HG03575 (cell line): ENCODE measurements at regions not wholly inside any gene's neighbourhood (a gene's known extent, or its start where the extent isn't known, plus 50 kb on each side); places are given as distances from the start of the nearest gene placed in this dataset.
"Not testable (repeated sequence)": the region's sequence is repeated elsewhere in the genome, so short reads cannot be mapped to it uniquely, and the experiment has no call there.

ENCODE experiments used
- ATAC-seq: cut with Tn5 transposase; IDR thresholded peaks from one replicate; pipeline ENCODE4 v1.9.1; 2021; ENCODE audit not compliant: unreplicated experiment, insufficient number of reproducible peaks, low FRiP score; ENCODE audit errors: extremely low read depth

GRCh38 chr4:37771771-37772170 lies 54.7 kb upstream of the PGM2 start:
- ATAC-seq, result no peak

DNA sequence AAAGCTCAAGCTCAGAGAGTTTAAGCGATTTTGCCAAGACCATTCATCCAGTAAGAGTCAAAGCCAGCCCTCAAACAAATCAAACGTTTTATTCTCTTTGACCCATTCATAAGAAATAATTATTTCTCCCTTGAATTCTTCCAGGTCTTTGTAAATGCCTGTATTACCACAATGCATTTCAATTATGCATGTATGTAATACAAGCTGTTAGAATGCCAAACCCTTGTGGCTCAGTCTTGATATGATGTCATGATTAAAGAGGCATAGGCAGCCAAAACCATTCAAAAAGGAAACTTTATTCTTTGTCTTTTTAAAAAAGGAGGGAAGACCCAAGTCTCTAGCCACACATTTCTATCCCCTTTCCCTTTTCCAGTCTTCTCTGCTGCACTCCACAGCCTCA lies 56.5 kb upstream of the PGM2 start:
- ATAC-seq, result no peak

DNA sequence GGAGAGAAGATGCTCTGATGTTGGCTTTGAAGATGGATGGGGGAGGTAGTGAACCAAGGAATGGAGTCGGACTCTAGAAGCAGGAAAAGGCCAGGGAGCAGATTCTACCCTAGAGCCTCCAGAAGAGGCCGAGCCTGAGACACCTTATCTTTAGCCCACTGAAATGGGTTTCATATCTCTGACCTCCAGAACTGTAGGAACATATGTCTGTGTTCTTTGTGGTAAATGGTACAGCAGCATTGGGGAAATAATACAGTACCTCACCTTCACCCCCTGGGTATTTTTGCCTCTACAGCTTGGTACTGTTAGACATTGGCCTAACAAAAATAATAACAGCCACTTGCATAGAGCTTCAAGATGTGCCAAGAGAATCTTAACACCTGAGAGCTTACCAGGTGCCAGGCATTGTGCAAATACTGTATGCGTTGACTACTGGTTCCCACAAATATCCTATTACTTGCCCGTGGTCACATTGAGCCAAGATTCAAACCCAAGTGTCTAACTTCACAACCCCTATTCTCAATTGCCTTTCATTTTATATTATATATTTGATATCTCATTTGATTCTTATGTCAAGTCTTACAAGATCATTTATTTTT lies 57.0 kb upstream of the PGM2 start:
- no peak for ATAC-seq

DNA sequence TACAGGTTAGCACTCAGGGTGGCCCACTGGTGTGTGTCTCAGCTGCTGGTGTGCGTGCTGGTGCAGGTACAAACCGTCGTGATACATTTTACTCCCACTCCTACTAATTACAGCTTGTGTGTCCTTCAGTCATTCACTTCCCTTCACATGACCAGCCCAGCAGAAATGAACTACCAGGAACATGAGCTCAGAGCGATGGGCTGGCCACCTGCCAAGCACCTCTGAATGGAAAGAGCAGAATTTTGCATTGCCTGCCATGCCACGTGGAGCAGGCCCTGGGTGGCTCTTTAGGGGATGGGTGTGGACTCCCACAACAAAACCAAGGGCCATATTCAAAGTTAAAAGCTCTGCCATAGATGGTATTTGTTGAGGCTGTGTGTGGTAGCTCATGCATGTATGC lies 58.9 kb upstream of the PGM2 start:
- ATAC-seq, result no peak

DNA sequence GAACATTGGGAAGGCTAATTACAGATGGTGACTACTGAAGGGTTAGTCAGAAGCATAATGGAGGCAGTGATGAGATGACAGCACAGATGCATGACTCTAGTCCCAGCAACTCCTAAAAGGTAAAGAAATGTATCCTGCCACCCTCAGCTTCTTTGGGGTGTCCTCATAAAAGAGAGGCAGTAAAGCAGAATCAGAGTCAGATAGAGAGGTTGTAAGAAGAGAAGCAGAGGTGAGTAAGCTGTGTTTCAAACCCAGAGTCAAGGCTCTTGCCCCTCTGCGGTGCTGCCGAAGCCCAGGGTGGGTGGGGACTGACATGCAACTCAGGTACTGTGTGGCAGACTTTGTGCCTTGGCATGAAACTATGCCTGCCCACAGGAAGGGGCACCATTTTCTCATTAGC lies 59.5 kb upstream of the PGM2 start:
- no peak for ATAC-seq

DNA sequence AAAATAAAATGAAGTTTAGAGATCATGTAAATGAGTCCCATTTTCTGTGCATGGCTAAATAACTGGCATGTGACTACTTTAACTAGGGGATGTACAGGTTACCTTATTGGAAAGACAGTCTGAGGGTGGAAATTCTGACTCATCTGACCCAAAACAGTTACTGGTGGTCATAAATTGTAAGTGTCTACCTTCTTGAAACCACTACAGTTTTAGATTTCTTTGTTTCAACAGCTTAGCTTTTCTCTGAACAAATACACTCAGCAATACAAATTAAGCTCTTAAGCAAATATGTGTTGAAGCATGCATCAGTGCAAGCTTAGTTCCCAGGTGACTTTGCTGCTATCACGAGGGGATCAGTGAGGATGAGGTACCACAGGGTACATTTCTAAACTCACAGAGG lies 60.7 kb upstream of the PGM2 start:
- peak; percentile 53 for ATAC-seq

DNA sequence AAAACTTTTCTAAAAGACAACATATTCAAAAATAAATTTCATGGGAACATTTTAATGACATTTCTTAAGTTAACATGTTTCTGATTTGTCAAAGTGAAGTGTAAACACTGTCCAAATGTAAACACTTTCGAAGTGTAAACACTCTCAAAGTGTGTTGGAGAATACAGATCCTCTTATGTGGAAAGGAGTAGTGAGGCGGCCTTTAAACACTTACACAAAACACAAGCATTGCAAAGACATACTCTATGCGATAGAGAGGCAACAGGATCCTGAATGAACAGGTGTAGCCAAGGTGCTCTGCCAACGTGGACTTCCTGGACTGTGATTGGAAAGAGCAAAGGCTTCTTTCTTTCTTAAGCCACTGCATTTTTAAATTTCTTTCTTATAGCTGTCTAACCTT lies 62.7 kb upstream of the PGM2 start:
- ATAC-seq, result no peak

DNA sequence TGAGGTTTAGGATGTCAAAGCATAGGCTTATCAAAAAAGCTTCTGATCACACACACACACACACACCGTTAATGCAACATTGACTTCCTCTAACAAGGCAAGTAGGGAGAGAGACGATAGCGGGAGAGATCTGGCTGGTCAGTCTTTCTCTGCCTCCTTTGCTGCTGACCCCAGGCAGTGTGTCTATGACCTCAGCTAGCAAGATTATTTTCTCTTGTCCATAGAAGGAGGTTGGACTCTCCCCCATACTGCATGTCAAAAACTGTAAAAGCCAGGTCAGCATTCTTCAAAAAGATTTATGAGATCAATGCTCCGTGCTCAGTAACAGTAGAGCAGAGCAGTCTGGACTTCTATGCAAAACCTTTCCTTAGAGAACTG lies 63.5 kb upstream of the PGM2 start:
- no peak for ATAC-seq

- ATAC-seq, result no peak
Observed at GRCh38 chr4:37762294-37762990, 64.0 kb upstream of the PGM2 start.

DNA sequence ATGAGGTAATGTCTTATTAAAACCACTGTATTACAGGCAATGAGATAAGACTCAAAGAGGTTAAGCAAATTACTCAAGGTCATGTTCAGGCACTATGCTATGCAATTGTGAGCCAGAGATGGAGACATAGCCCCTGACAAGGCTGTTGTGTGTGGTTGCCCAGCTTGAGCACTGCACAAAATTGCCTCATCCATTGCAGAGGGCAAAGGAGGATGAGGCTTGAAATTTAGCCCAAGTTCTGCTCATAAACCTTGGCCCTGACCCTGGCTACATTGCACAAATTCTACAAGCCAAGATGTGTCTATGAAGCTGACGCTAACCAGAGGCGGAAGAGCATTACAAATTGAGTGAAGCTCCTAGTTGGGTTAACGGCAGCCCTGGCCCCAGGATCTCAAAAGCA lies 65.6 kb upstream of the PGM2 start:
- ATAC-seq, result no peak

GRCh38 chr4:37759833-37760232 lies 66.7 kb upstream of the PGM2 start:
- no peak for ATAC-seq

GRCh38 chr4:37758226-37758625 lies 68.3 kb upstream of the PGM2 start:
- ATAC-seq, result no peak

- no peak for ATAC-seq
Observed at GRCh38 chr4:37757761-37758160, 68.7 kb upstream of the PGM2 start.

DNA sequence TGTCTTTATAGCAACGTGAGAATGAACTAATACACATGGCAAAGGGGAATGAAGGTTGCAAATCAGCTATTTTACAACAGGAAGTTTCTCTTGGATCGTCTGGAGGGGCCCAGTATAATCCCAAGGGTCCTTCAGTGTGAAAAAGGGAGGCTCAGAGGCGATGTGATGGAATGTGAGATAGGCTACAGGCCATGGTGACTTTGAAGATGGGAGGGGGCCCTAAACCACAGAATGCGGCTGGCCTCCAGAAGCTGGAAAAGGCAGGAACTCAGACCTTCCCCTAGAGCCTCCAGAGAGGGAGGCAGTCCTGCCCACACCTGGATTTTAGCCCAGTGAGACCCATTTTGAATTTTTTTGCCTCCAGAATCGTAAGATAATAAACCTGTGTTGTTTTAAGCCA lies 69.4 kb upstream of the PGM2 start:
- ATAC-seq, result no peak

- ATAC-seq, result no peak
Observed at GRCh38 chr4:37754410-37755185, 68.4 kb upstream of the RELL1 start.

GRCh38 chr4:37749398-37749988 lies 63.3 kb upstream of the RELL1 start:
- ATAC-seq, result no peak

- no peak for ATAC-seq
Observed at GRCh38 chr4:37748485-37748884, 62.3 kb upstream of the RELL1 start.

- no peak for ATAC-seq
Observed at GRCh38 chr4:37747772-37748330, 61.7 kb upstream of the RELL1 start.

DNA sequence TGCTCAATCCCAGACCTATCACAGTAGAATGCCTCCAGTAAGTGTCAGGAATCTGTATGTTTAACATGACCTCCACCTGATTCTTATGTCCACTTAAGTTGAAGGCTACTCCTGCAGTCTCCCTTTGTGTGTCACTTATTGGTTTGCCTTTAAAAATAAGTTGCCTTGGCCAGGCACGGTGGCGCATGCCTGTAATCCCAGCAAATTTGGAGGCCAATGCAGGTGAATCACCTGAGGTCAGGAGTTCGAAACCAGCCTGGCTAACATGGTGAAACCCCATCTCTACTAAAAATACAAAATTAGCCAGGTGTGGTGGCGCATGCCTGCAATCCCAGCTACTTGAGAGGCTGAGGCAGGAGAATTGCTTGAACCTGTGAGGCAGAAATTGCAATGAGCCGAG lies 60.7 kb upstream of the RELL1 start:
- not testable (repeated sequence) for ATAC-seq

DNA sequence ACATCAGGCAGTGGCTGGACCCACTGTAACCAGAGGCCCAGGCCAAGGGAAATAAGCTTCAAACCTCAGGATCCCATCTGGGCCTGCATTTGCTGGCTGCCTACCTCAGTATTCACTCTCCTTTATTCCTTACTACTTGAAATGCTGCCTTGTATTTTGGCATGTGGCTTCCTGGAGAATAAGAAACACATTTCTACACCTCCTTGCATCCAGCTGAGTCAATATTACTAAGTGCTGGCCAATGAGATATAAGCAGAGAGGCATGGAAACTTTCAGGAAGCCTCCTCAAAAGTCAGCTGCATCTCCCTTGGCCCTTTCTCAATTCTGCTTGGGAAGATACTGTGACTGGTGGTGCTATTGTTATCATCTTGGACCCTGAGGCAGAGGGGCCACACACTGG lies 59.8 kb upstream of the RELL1 start:
- ATAC-seq, result no peak
